Stimulated activated CD4-positive, alpha-beta T cell treated with anti-CD3 and anti-CD28 coated beads, Interleukin-1b, Interleukin-23, amount 100 ng/mL, for 48 hours (primary cell): ENCODE measurements at regions not wholly inside any gene's neighbourhood (a gene's known extent, or its start where the extent isn't known, plus 50 kb on each side); places are given as distances from the start of the nearest gene placed in this dataset.
"Not testable (repeated sequence)": the region's sequence is repeated elsewhere in the genome, so short reads cannot be mapped to it uniquely, and the experiment has no call there.

Experiments used
- DNase-seq: peaks from one replicate; pipeline ENCODE4 v3.0.0-alpha.2; 2020

DNA sequence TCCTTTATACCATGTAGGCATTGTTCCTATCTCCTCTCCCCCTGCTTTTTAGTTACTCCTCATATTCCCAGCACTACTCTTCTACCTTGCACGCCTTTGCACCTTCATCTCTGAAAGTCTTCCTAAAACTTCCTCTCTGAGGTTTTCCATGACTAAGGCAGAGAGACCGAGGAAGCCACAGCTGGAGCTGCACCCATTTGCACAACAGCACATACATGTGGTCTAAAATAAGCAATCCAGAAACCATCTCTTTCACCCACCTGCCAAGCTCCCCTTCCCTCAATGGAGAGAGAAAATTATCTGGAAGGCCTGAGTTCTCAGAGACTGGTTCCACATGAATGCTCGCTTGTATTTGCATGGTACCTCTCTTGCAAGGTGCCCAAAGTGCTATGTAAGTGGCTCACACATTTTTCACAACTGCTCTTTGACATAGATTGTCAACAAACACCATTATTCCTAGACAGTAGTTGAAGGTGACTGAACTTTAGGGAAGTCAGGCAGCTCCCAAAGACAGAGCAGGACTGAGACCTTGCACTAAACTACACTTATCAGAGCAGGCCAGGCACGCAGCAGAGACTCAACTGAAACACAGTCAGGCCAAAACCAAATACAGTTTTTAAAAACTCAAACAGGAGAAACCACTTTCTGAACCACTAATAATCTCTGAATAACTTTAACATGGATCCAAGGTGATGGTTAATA lies 313.2 kb downstream of the TFAP2A start:
- DNase-seq: no peak

DNA sequence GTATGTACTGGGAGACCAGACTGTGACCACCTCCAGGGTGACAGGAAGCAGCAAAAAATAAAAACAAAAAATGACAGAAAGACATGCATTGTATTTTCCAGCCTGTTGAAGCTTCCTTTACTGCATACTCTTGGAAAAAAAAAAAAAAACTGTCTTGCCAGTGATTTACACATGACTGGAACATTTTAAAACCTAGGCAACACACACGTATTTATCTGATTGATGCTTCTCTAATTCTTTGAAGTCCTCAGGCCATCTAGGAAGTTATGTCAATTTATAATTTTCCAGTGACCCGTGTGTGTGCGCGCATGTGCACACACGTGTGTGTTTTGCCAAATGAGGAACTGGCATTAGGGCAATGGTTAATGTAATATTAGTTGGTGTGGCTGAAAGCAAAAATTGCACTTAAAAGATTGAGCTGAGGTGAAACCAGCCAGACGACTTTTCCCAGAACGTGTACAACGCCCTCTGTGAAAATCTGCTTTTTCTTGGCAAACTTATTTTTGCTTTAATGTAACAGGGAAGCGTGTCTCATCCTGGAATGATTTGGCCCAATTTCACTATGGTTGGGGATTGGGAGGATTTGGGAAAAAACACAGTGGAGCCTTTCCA lies 315.2 kb downstream of the TFAP2A start:
- DNase-seq: no peak

DNA sequence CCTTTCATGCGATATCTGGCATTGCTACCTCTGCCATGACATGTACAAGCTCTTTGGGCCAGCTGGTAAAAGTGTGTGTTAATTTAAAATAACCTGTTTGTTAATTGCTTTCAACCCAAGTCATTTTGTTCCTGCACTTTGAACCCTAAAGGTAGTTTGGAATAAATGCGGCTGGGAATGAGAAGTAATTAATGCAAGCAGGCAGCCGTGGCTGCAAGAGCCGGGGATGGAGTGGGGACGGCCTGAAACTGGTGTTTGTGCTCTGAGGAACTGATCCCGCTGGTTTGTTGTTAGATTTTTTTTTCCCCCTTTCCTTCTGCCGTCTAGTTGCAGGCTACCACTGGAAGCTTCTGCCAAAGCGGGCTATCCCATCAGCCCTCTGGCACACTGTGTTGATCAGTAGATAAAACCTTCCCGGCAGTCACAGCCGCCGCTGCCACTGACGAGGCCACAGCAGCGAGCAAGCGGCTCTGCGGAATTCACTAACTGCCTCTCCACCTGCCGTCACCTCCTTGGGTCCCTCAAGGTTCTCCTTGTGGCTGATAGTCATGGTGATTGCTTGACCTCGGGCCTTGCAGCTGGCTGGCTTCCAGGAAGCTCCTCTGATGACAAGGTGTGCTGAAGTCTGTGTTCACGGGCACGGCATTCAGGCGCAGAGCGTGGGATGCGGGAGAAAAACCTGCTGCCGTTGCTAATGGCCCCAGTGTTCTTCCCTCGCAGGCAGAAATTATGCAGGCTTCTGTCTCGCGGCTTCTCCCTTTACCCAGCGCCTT lies 315.9 kb downstream of the TFAP2A start:
- DNase-seq: no peak

GRCh38 chr6:10093282-10093681 lies 321.6 kb downstream of the TFAP2A start:
- DNase-seq: no peak

DNA sequence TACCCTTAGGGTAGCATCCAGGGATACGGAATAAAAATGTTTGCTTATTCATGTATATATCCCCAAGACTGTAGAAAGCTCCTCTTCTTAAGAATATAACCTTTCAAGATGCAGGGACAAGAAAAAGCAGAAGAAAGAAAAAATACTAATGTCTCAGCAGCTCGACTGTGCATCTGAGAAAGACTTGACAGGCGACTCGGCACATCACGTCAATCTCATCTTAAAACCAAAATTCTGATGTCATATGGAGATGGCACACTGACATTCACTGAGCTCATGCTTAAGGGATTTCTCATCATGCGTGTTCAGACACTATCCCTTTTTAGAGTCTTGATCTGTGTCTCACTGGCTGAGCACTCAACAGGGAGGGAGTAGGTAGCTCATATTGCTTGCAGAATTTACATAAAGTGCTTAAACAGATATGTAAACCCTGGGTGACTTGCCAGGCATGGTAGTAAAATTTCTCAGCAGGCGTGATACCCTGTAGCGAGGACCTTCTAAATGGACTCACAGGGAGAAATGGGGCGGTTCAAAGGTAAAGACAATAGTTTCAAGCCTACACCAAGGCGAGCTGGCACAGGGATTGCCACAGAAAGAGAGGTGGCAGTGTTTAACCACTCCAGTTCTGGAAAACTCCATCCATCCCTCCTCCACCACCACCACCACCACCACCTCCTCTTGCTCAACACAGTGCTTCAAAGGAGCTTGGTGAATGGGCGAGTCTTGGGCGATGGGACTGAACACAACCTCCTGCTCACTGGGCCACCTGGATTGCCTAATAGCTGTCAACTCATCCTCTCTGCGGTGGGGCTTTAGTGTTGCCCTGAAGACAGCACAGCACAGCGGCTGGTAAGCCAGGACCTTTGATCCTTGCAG lies 330.5 kb downstream of the TFAP2A start:
- DNase-seq: no peak

- DNase-seq: no peak
Measured at GRCh38 chr6:10082385-10082784, 332.5 kb downstream of the TFAP2A start.

DNA sequence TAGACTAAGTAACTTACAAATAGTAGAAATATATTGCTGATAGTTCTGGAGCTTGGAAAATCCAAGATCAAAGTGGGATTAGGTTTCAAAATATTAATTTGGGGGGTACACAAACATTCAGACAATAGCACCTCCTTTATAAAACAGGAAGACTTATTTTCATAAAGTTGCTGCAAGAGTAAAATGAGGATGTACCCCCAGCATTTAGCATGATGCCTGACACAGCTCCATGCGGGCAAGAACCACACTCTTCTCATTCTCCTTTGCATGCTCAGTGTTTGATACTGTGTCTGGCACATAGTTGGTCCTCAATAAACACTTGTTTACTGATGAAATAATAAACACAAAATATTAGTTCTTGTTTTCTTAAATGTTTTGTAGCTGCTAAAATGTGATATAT lies 332.9 kb downstream of the TFAP2A start:
- no peak for DNase-seq

GRCh38 chr6:10081075-10081474 lies 333.8 kb downstream of the TFAP2A start:
- DNase-seq: no peak

- DNase-seq: no peak
Measured at GRCh38 chr6:10080561-10080960, 334.3 kb downstream of the TFAP2A start.

DNA sequence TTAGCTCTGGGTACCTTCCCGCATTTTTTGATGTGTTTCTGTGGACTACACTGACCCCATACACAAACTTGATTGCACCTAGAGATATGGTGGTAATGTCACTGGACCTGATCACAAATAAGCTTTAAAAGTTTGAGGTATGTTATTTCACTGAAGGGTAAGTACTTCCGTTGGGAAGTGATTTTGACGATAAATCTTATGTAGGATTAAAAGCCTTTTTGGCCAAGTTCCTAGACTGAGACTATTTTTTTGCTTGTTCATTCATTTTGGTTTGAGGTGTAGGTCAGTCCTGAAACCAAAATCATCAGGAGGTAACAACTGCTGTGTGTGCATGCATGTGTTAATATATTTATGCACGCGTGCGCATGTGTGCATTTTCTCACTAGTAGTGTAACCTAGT lies 336.3 kb downstream of the TFAP2A start:
- no peak for DNase-seq

- not testable (repeated sequence) for DNase-seq
Measured at GRCh38 chr6:10074726-10075125, 340.1 kb downstream of the TFAP2A start.

- DNase-seq: no peak
Measured at GRCh38 chr6:10073341-10073740, 341.5 kb downstream of the TFAP2A start.

- DNase-seq: no peak
Measured at GRCh38 chr6:10071631-10072220, 343.1 kb downstream of the TFAP2A start.

GRCh38 chr6:10060004-10060403 lies 354.9 kb downstream of the TFAP2A start:
- no peak for DNase-seq

GRCh38 chr6:10054672-10055071 lies 360.2 kb downstream of the TFAP2A start:
- DNase-seq: no peak

GRCh38 chr6:10051283-10051682 lies 363.6 kb downstream of the TFAP2A start:
- no peak for DNase-seq

DNA sequence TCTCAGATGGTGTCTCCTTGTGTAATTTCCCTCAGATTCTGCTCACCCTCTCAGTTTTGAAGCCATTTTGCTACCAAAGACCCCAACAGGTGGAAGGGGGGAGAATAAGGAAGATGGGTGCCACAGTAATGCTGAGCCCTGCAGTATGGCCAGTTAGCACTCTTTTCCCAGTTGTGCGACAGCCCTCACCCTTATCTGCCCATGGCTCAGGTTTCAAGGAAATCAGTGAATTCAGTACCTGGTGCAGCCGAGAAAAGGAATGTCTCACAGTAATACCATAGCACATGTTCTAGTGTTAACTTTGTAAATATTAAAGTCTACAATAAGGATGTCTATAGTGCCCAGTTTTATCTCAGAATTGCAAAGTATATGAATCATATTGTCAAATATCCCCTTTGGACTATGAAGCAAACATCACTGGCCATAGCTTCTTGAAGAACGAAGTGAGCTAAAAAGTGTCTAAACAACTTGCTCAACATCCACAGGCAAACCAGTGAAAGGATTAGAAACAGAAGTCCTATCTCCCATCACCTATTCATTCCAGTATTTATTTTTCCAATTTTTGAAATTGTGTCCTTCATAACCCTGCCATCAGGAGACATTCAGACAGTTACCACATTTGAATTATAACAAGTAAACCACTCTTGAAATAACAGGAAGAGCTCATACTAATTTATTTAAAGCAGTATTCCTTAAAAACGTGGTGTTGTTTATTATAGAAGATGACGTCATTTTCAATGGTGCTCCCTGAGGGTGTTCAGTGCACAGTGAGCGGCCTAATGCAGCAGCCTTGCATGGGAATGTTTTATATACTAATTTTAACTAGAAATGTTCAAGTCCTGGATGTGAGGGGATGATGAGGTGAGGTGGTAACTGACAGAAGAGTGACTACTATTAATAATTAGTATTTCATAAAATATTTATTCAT lies 366.2 kb downstream of the TFAP2A start:
- no peak for DNase-seq

DNA sequence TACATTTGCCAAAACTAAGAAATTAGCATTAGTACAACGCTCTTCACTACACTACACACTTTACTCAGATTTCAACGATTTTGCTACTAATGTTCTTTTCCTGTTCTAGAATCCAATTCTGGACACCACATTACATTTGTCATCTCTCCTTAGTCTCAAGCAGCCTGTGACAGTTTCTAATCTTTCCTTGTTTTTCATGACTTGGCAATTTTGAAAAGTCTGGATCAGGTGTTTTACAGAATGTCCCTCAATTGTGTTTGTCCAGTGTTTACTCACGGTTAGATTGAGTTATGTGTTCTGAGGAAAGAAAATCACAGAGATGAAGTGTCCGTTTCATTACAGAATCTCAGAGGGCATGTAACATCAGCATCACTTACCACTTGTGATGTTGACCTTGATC lies 372.6 kb downstream of the TFAP2A start:
- no peak for DNase-seq

DNA sequence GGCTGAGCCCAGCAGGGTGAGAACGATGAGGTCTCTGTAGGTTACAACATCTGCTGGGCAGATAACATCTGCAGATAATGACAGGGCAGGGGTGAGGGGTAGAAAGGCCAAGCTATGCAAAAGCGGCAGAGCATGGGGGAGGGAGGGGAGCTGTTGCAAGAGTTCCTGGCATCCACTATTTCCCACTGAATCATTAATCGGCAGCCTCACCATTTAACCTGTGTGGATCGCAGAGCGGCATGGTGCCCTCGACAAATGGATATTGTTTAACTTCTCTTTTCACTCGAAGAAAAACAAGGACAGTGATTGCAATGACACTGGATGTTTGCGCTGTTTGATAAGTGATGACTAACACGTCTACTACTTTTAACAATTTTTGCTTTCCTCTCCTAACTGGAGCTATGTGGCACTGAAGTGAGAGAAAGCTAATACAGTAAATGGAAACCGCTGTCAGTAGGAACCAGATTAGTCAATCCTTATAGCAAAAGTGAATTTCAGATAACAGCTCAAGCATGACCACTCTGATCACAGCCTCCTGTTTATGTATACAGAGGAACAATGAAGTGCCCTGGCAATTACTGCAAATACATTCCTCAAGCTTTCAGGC lies 381.5 kb downstream of the TFAP2A start:
- no peak for DNase-seq

GRCh38 chr6:10031617-10032016 lies 383.3 kb downstream of the TFAP2A start:
- no peak for DNase-seq

DNA sequence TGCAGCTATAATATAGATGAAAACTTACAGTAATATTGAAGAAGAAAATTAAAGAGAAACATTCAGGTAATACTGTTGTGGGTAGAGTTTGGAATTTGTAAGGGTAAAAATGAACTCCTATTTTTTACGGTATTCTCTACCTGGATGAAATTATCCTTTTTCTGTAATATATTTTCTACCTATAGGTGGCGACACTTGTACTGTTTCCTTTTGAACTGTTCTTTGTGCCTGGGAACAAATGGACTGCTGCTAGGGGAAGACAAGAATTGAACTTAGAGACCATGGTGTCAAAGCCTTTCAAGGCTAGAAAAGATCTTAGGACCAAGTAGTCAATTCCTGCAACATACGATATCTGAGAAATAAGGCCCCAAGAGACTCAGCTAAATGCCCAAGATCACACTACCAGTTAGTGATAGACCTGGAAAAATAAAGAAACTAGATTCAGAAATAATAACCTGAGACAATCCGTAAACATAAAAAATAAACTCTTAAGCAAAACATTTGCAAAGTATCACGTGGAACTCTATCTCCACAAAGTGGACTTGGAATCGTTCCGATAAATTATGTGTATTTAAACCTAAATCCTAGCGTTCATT lies 383.8 kb downstream of the TFAP2A start:
- DNase-seq: no peak
